ENCODE measurements at regions not wholly inside any gene's neighbourhood (a gene's known extent, or its start where the extent isn't known, plus 50 kb on each side); places are given as distances from the start of the nearest gene placed in this dataset.

DNA sequence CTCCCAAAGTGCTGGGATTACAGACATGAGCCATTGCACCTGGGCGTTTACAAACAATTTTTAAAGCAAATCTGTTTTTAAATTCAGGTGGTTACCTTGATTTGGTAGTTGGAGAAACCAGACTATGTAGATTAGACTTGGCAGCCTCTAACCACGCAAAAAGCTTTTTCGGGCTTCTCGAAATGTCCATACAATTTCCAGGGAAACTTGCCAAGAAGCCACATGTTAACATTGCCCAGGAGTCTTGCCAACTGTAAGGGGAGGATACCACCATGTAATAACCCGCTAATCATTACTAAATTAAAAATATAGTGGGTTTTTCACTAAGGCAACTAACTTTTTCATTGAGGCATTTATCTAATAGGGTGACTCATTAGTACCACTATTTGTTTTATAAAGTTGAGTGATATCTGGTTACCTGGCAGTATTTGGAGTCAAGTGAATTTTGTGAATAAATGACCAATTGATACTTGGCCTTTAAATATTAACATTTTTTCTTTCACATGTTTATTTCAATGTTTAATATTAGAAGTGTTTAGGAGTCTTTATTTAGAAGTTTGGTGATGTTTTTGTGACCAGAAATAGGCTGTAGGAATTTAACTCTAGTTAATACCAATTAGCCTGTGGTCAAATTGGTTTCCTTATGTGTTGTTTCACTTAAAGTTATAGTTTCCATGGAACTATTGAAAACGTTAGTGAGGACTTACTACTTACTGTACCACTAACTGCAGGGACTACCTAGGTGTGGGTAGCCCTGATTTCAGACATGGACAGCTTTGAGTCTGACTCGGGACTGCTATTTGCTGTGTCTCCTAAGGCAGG, 61.3 kb downstream of the CLDN34 start:
- no peaks in the 10 kb centered on the region for H3K9me3 ChIP-seq
- H3K27me3 ChIP-seq = no peaks in the 10 kb centered on the region
- H3K36me3 ChIP-seq = no peaks in the 10 kb centered on the region
- intact Hi-C loops (cut with DNase I; ENCODE audit: low total_unique reads) = no loop called here
- in situ Hi-C loops (cut with MboI; ENCODE audit: low sequenced_read_pairs in 4 of 4) = no loop called here
- ATAC-seq (no peak), DNase-seq (no peak)
- H3K4me3 ChIP-seq = no peak overlapping the region
- TF ChIP-seq POLR2A (IDR thresholded peaks at IDR 0.05) = no peak
- TF ChIP-seq, protein P1, sequence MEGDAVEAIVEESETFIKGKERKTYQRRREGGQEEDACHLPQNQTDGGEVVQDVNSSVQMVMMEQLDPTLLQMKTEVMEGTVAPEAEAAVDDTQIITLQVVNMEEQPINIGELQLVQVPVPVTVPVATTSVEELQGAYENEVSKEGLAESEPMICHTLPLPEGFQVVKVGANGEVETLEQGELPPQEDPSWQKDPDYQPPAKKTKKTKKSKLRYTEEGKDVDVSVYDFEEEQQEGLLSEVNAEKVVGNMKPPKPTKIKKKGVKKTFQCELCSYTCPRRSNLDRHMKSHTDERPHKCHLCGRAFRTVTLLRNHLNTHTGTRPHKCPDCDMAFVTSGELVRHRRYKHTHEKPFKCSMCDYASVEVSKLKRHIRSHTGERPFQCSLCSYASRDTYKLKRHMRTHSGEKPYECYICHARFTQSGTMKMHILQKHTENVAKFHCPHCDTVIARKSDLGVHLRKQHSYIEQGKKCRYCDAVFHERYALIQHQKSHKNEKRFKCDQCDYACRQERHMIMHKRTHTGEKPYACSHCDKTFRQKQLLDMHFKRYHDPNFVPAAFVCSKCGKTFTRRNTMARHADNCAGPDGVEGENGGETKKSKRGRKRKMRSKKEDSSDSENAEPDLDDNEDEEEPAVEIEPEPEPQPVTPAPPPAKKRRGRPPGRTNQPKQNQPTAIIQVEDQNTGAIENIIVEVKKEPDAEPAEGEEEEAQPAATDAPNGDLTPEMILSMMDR (IDR thresholded peaks at IDR 0.05 in 4 of 5, conservative IDR thresholded peaks at IDR 0.05 in 1 of 5) = no peak
- no peak overlapping the region for H3K27ac ChIP-seq
- peaks cover 0 to 3% of the 10 kb centered on the region in 2 donors for H3K4me1 ChIP-seq

DNA sequence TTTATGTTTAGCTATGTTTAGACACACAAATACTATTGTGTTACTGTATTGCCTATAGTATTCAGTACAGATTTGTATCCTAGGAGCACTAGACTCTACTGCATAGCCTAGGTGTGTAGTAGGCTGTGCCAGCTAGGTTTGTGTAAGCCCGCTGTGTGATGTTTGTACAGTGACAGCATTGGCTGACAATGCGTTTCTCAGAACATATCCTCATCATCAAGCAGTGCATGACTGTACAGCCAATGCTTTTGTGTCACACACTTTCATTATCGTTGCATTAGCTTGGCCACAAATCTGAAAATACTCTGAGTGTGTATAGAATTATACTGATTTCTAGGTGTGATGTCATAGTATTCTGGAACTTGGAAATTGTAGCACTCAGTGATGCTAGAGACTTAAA, 63.4 kb downstream of the CLDN34 start:
- Histone ChIP-seq H3K27ac (no peak overlapping the region), H3K9me3 (no peaks in the 10 kb centered on the region), H3K4me3 (no peak overlapping the region), H3K27me3 (no peaks in the 10 kb centered on the region), H3K4me1 (peaks cover 4 to 8% of the 10 kb centered on the region in 2 donors), H3K36me3 (no peaks in the 10 kb centered on the region)
- in situ Hi-C loops (cut with MboI; ENCODE audit: low sequenced_read_pairs in 4 of 4) (no loop called here), intact Hi-C loops (cut with DNase I; ENCODE audit: low total_unique reads) (no loop called here)
- DNase-seq = no peak
- TF ChIP-seq, protein P1 (IDR thresholded peaks at IDR 0.05 in 4 of 5, conservative IDR thresholded peaks at IDR 0.05 in 1 of 5) = no peak
- TF ChIP-seq POLR2A (IDR thresholded peaks at IDR 0.05) = no peak
- no peak for ATAC-seq

DNA sequence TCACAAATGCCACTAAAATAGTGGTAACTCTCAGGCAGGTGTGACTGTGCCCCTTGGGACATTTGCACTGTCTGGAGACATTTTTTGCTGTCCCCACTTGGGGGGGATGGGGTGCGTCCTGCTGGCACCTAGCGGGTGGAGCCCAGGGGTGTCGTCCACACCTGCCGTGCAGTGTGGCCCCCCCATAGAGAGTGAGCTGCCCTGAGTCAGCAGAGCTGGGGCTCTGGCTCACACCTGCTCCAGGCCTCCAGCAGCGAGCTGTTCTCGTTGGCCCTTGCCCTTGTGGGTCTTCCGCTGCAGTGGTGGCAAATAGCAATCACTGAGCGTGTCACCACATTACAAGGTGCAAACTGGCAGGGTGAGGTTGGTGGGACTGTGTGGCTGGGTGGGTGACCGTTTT, 64.6 kb downstream of the CLDN34 start:
- no peak for ATAC-seq
- in situ Hi-C loops (cut with MboI; ENCODE audit: low sequenced_read_pairs in 4 of 4) (no loop called here), intact Hi-C loops (cut with DNase I; ENCODE audit: low total_unique reads) (no loop called here)
- H3K9me3 ChIP-seq = no peaks in the 10 kb centered on the region
- H3K4me1 ChIP-seq = peaks cover 4 to 8% of the 10 kb centered on the region in 2 donors
- no peaks in the 10 kb centered on the region for H3K27me3 ChIP-seq
- no peak for DNase-seq
- no peak overlapping the region for H3K27ac ChIP-seq
- TF ChIP-seq, protein P1 (IDR thresholded peaks at IDR 0.05 in 4 of 5, conservative IDR thresholded peaks at IDR 0.05 in 1 of 5) = no peak
- TF ChIP-seq POLR2A (IDR thresholded peaks at IDR 0.05) = no peak
- no peak overlapping the region for H3K4me3 ChIP-seq
- H3K36me3 ChIP-seq = no peaks in the 10 kb centered on the region

DNA sequence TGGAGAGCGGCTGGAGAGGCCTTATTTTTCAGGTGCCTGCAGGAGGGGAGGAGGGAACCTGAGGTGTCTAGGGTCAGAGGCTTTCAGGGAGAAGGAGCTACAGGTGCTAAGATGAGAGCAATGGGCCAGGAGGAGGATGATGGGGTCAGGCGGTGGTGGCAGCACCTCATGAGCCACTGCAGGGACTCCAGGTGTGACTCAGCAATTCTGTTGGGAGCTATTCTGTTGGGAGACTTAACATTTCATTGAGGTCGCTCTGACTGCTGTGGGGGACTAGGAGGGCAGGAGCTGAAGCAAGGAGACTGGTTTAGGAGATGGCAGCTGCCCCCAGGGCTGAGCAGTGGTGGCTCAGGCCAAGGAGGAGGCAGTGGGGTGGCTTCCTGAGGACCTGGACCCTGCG, 65.0 kb downstream of the CLDN34 start:
- ATAC-seq (no peak), DNase-seq (no peak)
- Histone ChIP-seq H3K27ac (no peak overlapping the region), H3K4me1 (peaks cover 4 to 8% of the 10 kb centered on the region in 2 donors), H3K27me3 (no peaks in the 10 kb centered on the region), H3K4me3 (no peak overlapping the region), H3K36me3 (no peaks in the 10 kb centered on the region), H3K9me3 (no peaks in the 10 kb centered on the region)
- intact Hi-C loops (cut with DNase I; ENCODE audit: low total_unique reads) = no loop called here
- TF ChIP-seq POLR2A (IDR thresholded peaks at IDR 0.05) = no peak
- TF ChIP-seq, protein P1 (IDR thresholded peaks at IDR 0.05 in 4 of 5, conservative IDR thresholded peaks at IDR 0.05 in 1 of 5) = no peak
- in situ Hi-C loops (cut with MboI; ENCODE audit: low sequenced_read_pairs in 4 of 4) = no loop called here
